Iris pigment epithelial cell (primary cell): ENCODE measurements at regions not wholly inside any gene's neighbourhood (a gene's known extent, or its start where the extent isn't known, plus 50 kb on each side); places are given as distances from the start of the nearest gene placed in this dataset.
"Not testable (repeated sequence)": the region's sequence is repeated elsewhere in the genome, so short reads cannot be mapped to it uniquely, and the experiment has no call there.

Source experiments
- DNase-seq: peaks from one replicate; pipeline ENCODE4 v3.0.0-alpha.2; 2011; ENCODE audit warnings: low read depth

- DNase-seq, result no peak
Observed at GRCh38 chr11:49499117-49499516, 290.7 kb upstream of the FOLH1 start.

GRCh38 chr11:49505231-49505630, 296.8 kb upstream of the FOLH1 start:
- DNase-seq, result no peak

GRCh38 chr11:49526240-49526829, 317.9 kb upstream of the FOLH1 start:
- peak; percentile 52 for DNase-seq

GRCh38 chr11:49533204-49533603, 324.8 kb upstream of the FOLH1 start:
- no peak for DNase-seq

- DNase-seq, result not testable (repeated sequence)
Observed at GRCh38 chr11:49538927-49539326, 330.5 kb upstream of the FOLH1 start.

- DNase-seq, result not testable (repeated sequence)
Observed at GRCh38 chr11:49558261-49558847, 350.0 kb upstream of the FOLH1 start.

GRCh38 chr11:49560593-49560992, 352.2 kb upstream of the FOLH1 start:
- not testable (repeated sequence) for DNase-seq

GRCh38 chr11:49561240-49561880, 353.0 kb upstream of the FOLH1 start:
- not testable (repeated sequence) for DNase-seq

- DNase-seq, result not testable (repeated sequence)
Observed at GRCh38 chr11:49562262-49562661, 353.9 kb upstream of the FOLH1 start.

GRCh38 chr11:49579492-49579891, 371.1 kb upstream of the FOLH1 start:
- DNase-seq, result not testable (repeated sequence)

GRCh38 chr11:49585495-49585894, 366.7 kb upstream of the OR4C13 start:
- not testable (repeated sequence) for DNase-seq

- DNase-seq, result not testable (repeated sequence)
Observed at GRCh38 chr11:49608892-49609291, 343.3 kb upstream of the OR4C13 start.

- not testable (repeated sequence) for DNase-seq
Observed at GRCh38 chr11:49623872-49624271, 328.3 kb upstream of the OR4C13 start.

GRCh38 chr11:49670705-49671104, 281.5 kb upstream of the OR4C13 start:
- not testable (repeated sequence) for DNase-seq

GRCh38 chr11:49702121-49702520, 250.1 kb upstream of the OR4C13 start:
- DNase-seq, result not testable (repeated sequence)

- DNase-seq, result not testable (repeated sequence)
Observed at GRCh38 chr11:49750447-49750846, 201.7 kb upstream of the OR4C13 start.

GRCh38 chr11:49750960-49751359, 201.2 kb upstream of the OR4C13 start:
- not testable (repeated sequence) for DNase-seq

GRCh38 chr11:49780791-49781190, 171.4 kb upstream of the OR4C13 start:
- DNase-seq, result not testable (repeated sequence)

GRCh38 chr11:49782000-49782399, 170.2 kb upstream of the OR4C13 start:
- not testable (repeated sequence) for DNase-seq

- not testable (repeated sequence) for DNase-seq
Observed at GRCh38 chr11:49783841-49784240, 168.3 kb upstream of the OR4C13 start.

GRCh38 chr11:49789787-49790186, 162.4 kb upstream of the OR4C13 start:
- not testable (repeated sequence) for DNase-seq

- DNase-seq, result not testable (repeated sequence)
Observed at GRCh38 chr11:49798206-49798837, 153.9 kb upstream of the OR4C13 start.
